Peyer's patch (tissue), 4 donors: ENCODE measurements at regions not wholly inside any gene's neighbourhood (a gene's known extent, or its start where the extent isn't known, plus 50 kb on each side); places are given as distances from the start of the nearest gene placed in this dataset.

ENCODE experiments used
- POLR2A ChIP-seq, 2 donors: fragments of 450-650 bp; IDR thresholded peaks; one replicate each; pipeline ENCODE4 v1.5.1; 2017; ENCODE audit warnings: antibody characterized with exemption in 2 of 2, mild to moderate bottlenecking in 2 of 2, moderate library complexity in 2 of 2
- TF ChIP-seq, protein P1 (sequence below), 6 experiments: fragments of 450-650 bp in 4 of 6; fragments of 200-600 bp in 2 of 6; sonication (generic) in 1 of 6; IDR thresholded peaks; one replicate each; pipeline ENCODE4 v1.5.1; 2017 to 2019; ENCODE audit warnings: antibody characterized with exemption in 6 of 6, mild to moderate bottlenecking in 3 of 6, moderate library complexity in 1 of 6

- no peak for TF ChIP-seq POLR2A (IDR thresholded peaks at IDR 0.05)
- TF ChIP-seq, protein P1, sequence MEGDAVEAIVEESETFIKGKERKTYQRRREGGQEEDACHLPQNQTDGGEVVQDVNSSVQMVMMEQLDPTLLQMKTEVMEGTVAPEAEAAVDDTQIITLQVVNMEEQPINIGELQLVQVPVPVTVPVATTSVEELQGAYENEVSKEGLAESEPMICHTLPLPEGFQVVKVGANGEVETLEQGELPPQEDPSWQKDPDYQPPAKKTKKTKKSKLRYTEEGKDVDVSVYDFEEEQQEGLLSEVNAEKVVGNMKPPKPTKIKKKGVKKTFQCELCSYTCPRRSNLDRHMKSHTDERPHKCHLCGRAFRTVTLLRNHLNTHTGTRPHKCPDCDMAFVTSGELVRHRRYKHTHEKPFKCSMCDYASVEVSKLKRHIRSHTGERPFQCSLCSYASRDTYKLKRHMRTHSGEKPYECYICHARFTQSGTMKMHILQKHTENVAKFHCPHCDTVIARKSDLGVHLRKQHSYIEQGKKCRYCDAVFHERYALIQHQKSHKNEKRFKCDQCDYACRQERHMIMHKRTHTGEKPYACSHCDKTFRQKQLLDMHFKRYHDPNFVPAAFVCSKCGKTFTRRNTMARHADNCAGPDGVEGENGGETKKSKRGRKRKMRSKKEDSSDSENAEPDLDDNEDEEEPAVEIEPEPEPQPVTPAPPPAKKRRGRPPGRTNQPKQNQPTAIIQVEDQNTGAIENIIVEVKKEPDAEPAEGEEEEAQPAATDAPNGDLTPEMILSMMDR (IDR thresholded peaks at IDR 0.05): no peak
Measured at GRCh38 chr17:69851736-69852135, 223.3 kb upstream of the KCNJ16 start.
